HepG2 (cell line): ENCODE measurements at regions not wholly inside any gene's neighbourhood (a gene's known extent, or its start where the extent isn't known, plus 50 kb on each side); places are given as distances from the start of the nearest gene placed in this dataset.

Experiments
- ZFX ChIP-seq: sonication (generic); formaldehyde crosslinking; IDR thresholded peaks from 2 replicates; pipeline ENCODE4 v1.4.0; 2020; ENCODE audit warnings: mild to moderate bottlenecking, low read depth, missing genetic modification reagents, moderate library complexity
- ZNF432 ChIP-seq: sonication (generic); formaldehyde crosslinking; IDR thresholded peaks from 2 replicates; pipeline ENCODE4 v1.5.0; 2020; ENCODE audit warnings: missing genetic modification reagents, mild to moderate bottlenecking, borderline replicate concordance

- TF ChIP-seq ZFX (CRISPR knock-in tag) (no peak), ZNF432 (CRISPR knock-in tag) (no peak)
Observed at GRCh38 chr5:57360871-57361270, 121.7 kb downstream of the ACTBL2 start.
